ENCODE measurements at regions not wholly inside any gene's neighbourhood (a gene's known extent, or its start where the extent isn't known, plus 50 kb on each side); places are given as distances from the start of the nearest gene placed in this dataset.

- H3K4me3 ChIP-seq: no peak overlapping the region
- H4K20me1 ChIP-seq (ENCODE audit: insufficient read depth, poor library complexity, severe bottlenecking): no peaks in the 10 kb centered on the region
- H3K36me3 ChIP-seq (replicated peaks; ENCODE audit: insufficient read depth, low read depth): no peaks in the 10 kb centered on the region
- no peak overlapping the region for H2AFZ ChIP-seq
- no peaks in the 10 kb centered on the region for H3K27me3 ChIP-seq
- H3K4me2 ChIP-seq: no peak overlapping the region
- DNase-seq (ENCODE audit: low spot score): no peak
- no peak for TF ChIP-seq EZH2phosphoT487 (IDR thresholded peaks at IDR 0.05; ENCODE audit: low read depth, severe bottlenecking, unreplicated experiment)
- H3K9me2 ChIP-seq (replicated peaks; ENCODE audit: insufficient read depth): no peaks in the 10 kb centered on the region
- H3K9me3 ChIP-seq (ENCODE audit: low read depth): no peaks in the 10 kb centered on the region
- no peak overlapping the region for H3K27ac ChIP-seq
- no peaks in the 10 kb centered on the region for H3K4me1 ChIP-seq (ENCODE audit: insufficient read depth)
- H3K79me2 ChIP-seq: no peaks in the 10 kb centered on the region
Measured at GRCh38 chr13:82374719-82375118, 1507.6 kb downstream of the SLITRK1 start.

- no peak for TF ChIP-seq CTCF (IDR thresholded peaks at IDR 0.05; ENCODE audit: poor library complexity)
- no peak for TF ChIP-seq EZH2phosphoT487 (IDR thresholded peaks at IDR 0.05; ENCODE audit: low read depth, severe bottlenecking, unreplicated experiment)
- TF ChIP-seq EZH2 (IDR thresholded peaks at IDR 0.05; ENCODE audit: borderline replicate concordance): no peak
- H3K4me3 ChIP-seq: no peak overlapping the region
- 100% methylated on average over 1 of the region's 1 CpG for WGBS (ENCODE audit: low lambda C conversion rate, missing lambda C conversion rate)
- H3K79me2 ChIP-seq: no peaks in the 10 kb centered on the region
- H3K9me2 ChIP-seq (replicated peaks; ENCODE audit: insufficient read depth): no peaks in the 10 kb centered on the region
- DNase-seq (ENCODE audit: low spot score): no peak
- H3K27me3 ChIP-seq: no peaks in the 10 kb centered on the region
- H3K27ac ChIP-seq: no peak overlapping the region
- no peak overlapping the region for H3K4me2 ChIP-seq
- H3K9me3 ChIP-seq (ENCODE audit: low read depth): no peaks in the 10 kb centered on the region
- no peak overlapping the region for H2AFZ ChIP-seq
- H3K36me3 ChIP-seq (replicated peaks; ENCODE audit: insufficient read depth, low read depth): no peaks in the 10 kb centered on the region
- no peaks in the 10 kb centered on the region for H4K20me1 ChIP-seq (ENCODE audit: insufficient read depth, poor library complexity, severe bottlenecking)
- no peaks in the 10 kb centered on the region for H3K4me1 ChIP-seq (ENCODE audit: insufficient read depth)
Measured at GRCh38 chr13:82370316-82370715, 1512.0 kb downstream of the SLITRK1 start.

GRCh38 chr13:82364525-82364924, 1517.7 kb downstream of the SLITRK1 start:
- Histone ChIP-seq H3K4me1 (ENCODE audit: insufficient read depth) (no peaks in the 10 kb centered on the region), H3K36me3 (replicated peaks; ENCODE audit: insufficient read depth, low read depth) (no peaks in the 10 kb centered on the region), H4K20me1 (ENCODE audit: insufficient read depth, poor library complexity, severe bottlenecking) (no peaks in the 10 kb centered on the region), H3K27ac (no peak overlapping the region), H2AFZ (no peak overlapping the region), H3K4me2 (no peak overlapping the region), H3K27me3 (no peaks in the 10 kb centered on the region), H3K9me3 (ENCODE audit: low read depth) (no peaks in the 10 kb centered on the region), H3K4me3 (no peak overlapping the region), H3K79me2 (no peaks in the 10 kb centered on the region), H3K9me2 (replicated peaks; ENCODE audit: insufficient read depth) (no peaks in the 10 kb centered on the region)
- no peak for TF ChIP-seq CTCF (IDR thresholded peaks at IDR 0.05; ENCODE audit: poor library complexity)
- no peak for TF ChIP-seq EZH2phosphoT487 (IDR thresholded peaks at IDR 0.05; ENCODE audit: low read depth, severe bottlenecking, unreplicated experiment)
- TF ChIP-seq EZH2 (IDR thresholded peaks at IDR 0.05; ENCODE audit: borderline replicate concordance): no peak
- no peak for DNase-seq (ENCODE audit: low spot score)

- Histone ChIP-seq H3K79me2 (no peaks in the 10 kb centered on the region), H3K27me3 (no peaks in the 10 kb centered on the region), H3K27ac (no peak overlapping the region), H3K4me2 (no peak overlapping the region), H4K20me1 (ENCODE audit: insufficient read depth, poor library complexity, severe bottlenecking) (no peaks in the 10 kb centered on the region), H2AFZ (no peak overlapping the region), H3K36me3 (replicated peaks; ENCODE audit: insufficient read depth, low read depth) (no peaks in the 10 kb centered on the region), H3K9me3 (ENCODE audit: low read depth) (no peaks in the 10 kb centered on the region), H3K4me3 (no peak overlapping the region), H3K4me1 (ENCODE audit: insufficient read depth) (no peaks in the 10 kb centered on the region), H3K9me2 (replicated peaks; ENCODE audit: insufficient read depth) (no peaks in the 10 kb centered on the region)
- DNase-seq (ENCODE audit: low spot score): no peak
- WGBS (ENCODE audit: low lambda C conversion rate, missing lambda C conversion rate): 63% methylated on average over 1 of the region's 1 CpG
- TF ChIP-seq CTCF (IDR thresholded peaks at IDR 0.05; ENCODE audit: poor library complexity) (no peak), EZH2phosphoT487 (IDR thresholded peaks at IDR 0.05; ENCODE audit: low read depth, severe bottlenecking, unreplicated experiment) (no peak), EZH2 (IDR thresholded peaks at IDR 0.05; ENCODE audit: borderline replicate concordance) (no peak)
Measured at GRCh38 chr13:82358284-82358683, 1524.0 kb downstream of the SLITRK1 start.

All from hepatocyte (in vitro differentiated cells).